ENCODE measurements at regions not wholly inside any gene's neighbourhood (a gene's known extent, or its start where the extent isn't known, plus 50 kb on each side); places are given as distances from the start of the nearest gene placed in this dataset.

DNA sequence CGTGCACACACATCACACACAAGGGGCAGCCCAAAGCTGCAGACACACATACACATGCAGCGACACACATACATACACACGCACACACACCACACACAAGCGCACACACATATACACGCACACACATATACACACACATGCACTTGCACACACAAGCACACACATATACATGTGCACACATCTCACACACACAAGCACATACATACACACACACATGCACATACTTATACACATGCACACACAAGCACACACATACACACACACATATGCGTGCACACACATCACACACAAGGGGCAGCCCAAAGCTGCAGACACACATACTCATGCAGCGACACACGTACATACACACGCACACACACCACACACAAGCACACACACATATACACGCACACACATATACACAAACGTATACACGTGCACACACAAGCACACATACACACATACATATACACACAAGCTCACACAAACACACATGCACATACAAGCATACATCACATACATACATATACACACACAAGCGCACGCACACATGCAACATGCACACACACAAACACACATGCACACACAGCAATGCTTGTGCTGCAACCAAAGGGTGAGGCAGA lies 178.8 kb upstream of the PFKP start:
- TF ChIP-seq EP300 (IDR thresholded peaks at IDR 0.05) (no peak), POLR2AphosphoS5 (IDR thresholded peaks at IDR 0.05) (no peak), POLR2A (IDR thresholded peaks at IDR 0.05) (no peak)
- TF ChIP-seq, protein P1, sequence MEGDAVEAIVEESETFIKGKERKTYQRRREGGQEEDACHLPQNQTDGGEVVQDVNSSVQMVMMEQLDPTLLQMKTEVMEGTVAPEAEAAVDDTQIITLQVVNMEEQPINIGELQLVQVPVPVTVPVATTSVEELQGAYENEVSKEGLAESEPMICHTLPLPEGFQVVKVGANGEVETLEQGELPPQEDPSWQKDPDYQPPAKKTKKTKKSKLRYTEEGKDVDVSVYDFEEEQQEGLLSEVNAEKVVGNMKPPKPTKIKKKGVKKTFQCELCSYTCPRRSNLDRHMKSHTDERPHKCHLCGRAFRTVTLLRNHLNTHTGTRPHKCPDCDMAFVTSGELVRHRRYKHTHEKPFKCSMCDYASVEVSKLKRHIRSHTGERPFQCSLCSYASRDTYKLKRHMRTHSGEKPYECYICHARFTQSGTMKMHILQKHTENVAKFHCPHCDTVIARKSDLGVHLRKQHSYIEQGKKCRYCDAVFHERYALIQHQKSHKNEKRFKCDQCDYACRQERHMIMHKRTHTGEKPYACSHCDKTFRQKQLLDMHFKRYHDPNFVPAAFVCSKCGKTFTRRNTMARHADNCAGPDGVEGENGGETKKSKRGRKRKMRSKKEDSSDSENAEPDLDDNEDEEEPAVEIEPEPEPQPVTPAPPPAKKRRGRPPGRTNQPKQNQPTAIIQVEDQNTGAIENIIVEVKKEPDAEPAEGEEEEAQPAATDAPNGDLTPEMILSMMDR (IDR thresholded peaks at IDR 0.05), result no peak

All from sigmoid colon (tissue), 4 donors.